Superior temporal gyrus (tissue), 1 donor: ENCODE measurements at regions not wholly inside any gene's neighbourhood (a gene's known extent, or its start where the extent isn't known, plus 50 kb on each side); places are given as distances from the start of the nearest gene placed in this dataset.
"Not testable (repeated sequence)": the region's sequence is repeated elsewhere in the genome, so short reads cannot be mapped to it uniquely, and the experiment has no call there.

ENCODE experiments used
- DNase-seq: peaks from one replicate; pipeline ENCODE4 v3.0.0-alpha.2; 2016; ENCODE audit errors: extremely low spot score

DNA sequence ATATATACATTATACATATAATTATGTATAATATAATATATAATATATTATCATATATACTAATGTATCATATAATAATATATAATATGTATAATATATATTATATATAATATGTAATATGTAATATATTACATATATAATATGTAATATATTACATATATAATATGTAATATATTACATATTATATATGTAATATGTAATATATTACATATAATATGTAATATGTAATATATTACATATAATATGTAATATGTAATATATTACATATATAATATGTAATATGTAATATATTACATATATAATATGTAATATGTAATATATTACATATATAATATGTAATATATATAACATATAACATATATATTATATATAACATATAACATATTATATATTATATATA lies 1020.9 kb downstream of the KCNMA1 start:
- DNase-seq: not testable (repeated sequence)

DNA sequence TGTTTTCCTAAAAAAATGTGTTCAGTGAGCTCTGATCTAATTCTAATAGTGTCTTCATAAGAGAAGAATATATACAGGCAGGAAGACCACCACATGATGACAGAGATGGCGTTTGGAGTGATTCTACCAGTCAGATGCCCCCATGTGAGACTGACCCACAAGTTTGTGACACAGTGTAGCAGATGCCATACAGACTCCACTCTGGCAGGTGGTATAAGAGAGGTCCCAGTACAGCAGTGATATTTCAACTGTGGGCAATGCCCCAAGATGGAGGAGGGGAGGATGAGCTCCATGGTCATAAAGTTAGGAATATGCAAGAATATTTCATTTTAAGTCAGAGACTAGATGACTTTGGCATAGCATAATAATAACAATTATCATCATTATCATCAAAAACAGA lies 1022.6 kb downstream of the KCNMA1 start:
- DNase-seq: no peak
